CD14-positive monocyte (primary cell): ENCODE measurements at regions not wholly inside any gene's neighbourhood (a gene's known extent, or its start where the extent isn't known, plus 50 kb on each side); places are given as distances from the start of the nearest gene placed in this dataset.

Experiments
- DNase-seq, 3 donors: peaks; one replicate each; pipeline ENCODE4 v3.0.0-alpha.2; 2011 to 2022
- H2AFZ ChIP-seq: 2 replicates; pipeline ENCODE4 v1.6.0; 2012; ENCODE audit warnings: mild to moderate bottlenecking, low read depth, low read length, inconsistent platforms; ENCODE audit not compliant: insufficient read depth, poor library complexity, severe bottlenecking
- H3K27ac ChIP-seq, 2 donors: 1 replicate in 1 of 2; 2 replicates in 1 of 2; pipeline ENCODE4 v1.5.1; 2012 to 2013; ENCODE audit warnings: low read length in 2 of 2, control low read depth in 1 of 2, inconsistent platforms in 1 of 2, low read depth in 1 of 2, mild to moderate bottlenecking in 1 of 2
- H3K27me3 ChIP-seq, 2 donors: one replicate each; pipeline versions ENCODE4 v1.6.0 to v1.6.1; 2011 to 2013; ENCODE audit warnings: low read length in 2 of 2; ENCODE audit not compliant: control insufficient read depth in 2 of 2, insufficient read depth in 2 of 2
- H3K36me3 ChIP-seq, 2 donors: replicated peaks in 1 of 2; 1 replicate in 1 of 2; 2 replicates in 1 of 2; pipeline versions ENCODE4 v1.5.1 to v1.6.1; 2012 to 2013; ENCODE audit warnings: low read length in 2 of 2, control low read depth in 1 of 2, inconsistent platforms in 1 of 2, mild to moderate bottlenecking in 1 of 2; ENCODE audit not compliant: insufficient read depth in 2 of 2, control insufficient read depth in 1 of 2
- H3K4me1 ChIP-seq, 2 donors: 1 replicate in 1 of 2; 2 replicates in 1 of 2; pipeline versions ENCODE4 v1.5.1 to v1.6.1; 2012 to 2013; ENCODE audit warnings: low read length in 2 of 2, control low read depth in 1 of 2, inconsistent platforms in 1 of 2, mild to moderate bottlenecking in 1 of 2, moderate library complexity in 1 of 2; ENCODE audit not compliant: insufficient read depth in 2 of 2, control insufficient read depth in 1 of 2
- H3K4me2 ChIP-seq: replicated peaks from 2 replicates; pipeline ENCODE3; 2012; ENCODE audit warnings: low read length, moderate library complexity, mild to moderate bottlenecking; ENCODE audit not compliant: poor library complexity, severe bottlenecking; ENCODE audit errors: extremely low read depth
- H3K4me3 ChIP-seq, 3 experiments: fragments of 200-600 bp in 1 of 3; sonication (generic) in 1 of 3; replicated peaks in 1 of 3; 1 replicate in 2 of 3; 2 replicates in 1 of 3; pipeline ENCODE4 v1.5.1; 2011 to 2013; ENCODE audit warnings: low read length in 3 of 3, mild to moderate bottlenecking in 3 of 3, control low read depth in 2 of 3, low read depth in 2 of 3, inconsistent platforms in 1 of 3, moderate library complexity in 1 of 3
- H3K79me2 ChIP-seq: 2 replicates; pipeline ENCODE4 v1.6.0; 2012; ENCODE audit warnings: mild to moderate bottlenecking, control low read depth, inconsistent platforms, low read length, moderate library complexity; ENCODE audit not compliant: insufficient read depth
- H3K9ac ChIP-seq: 2 replicates; pipeline ENCODE4 v1.6.0; 2017; ENCODE audit warnings: low read length, mild to moderate bottlenecking; ENCODE audit not compliant: insufficient read depth, poor library complexity, severe bottlenecking
- H3K9me3 ChIP-seq, 2 donors: replicated peaks in 1 of 2; 1 replicate in 1 of 2; 2 replicates in 1 of 2; pipeline versions ENCODE4 v1.5.1 to v1.6.1; 2012 to 2013; ENCODE audit warnings: low read length in 2 of 2, control low read depth in 1 of 2; ENCODE audit not compliant: control insufficient read depth in 1 of 2, insufficient read depth in 1 of 2
- H4K20me1 ChIP-seq: 2 replicates; pipeline ENCODE4 v1.6.0; 2012; ENCODE audit warnings: mild to moderate bottlenecking, low read length, control low read depth, moderate library complexity; ENCODE audit not compliant: insufficient read depth
- H3K27ac Mint-ChIP-seq, 7 donors: one replicate each; pipeline ENCODE4 v1.8.0; 2020; ENCODE audit warnings: mild to moderate bottlenecking in 7 of 7, mixed read lengths in 7 of 7, moderate library complexity in 6 of 7, inconsistent platforms in 2 of 7
- H3K27me3 Mint-ChIP-seq, 3 donors: one replicate each; pipeline ENCODE4 v1.8.0; 2021 to 2022; ENCODE audit warnings: low read depth in 3 of 3, mild to moderate bottlenecking in 3 of 3, mixed read lengths in 3 of 3, moderate library complexity in 3 of 3, inconsistent platforms in 1 of 3
- H3K36me3 Mint-ChIP-seq, 2 donors: one replicate each; pipeline ENCODE4 v1.8.0; 2020; ENCODE audit warnings: mixed read lengths in 2 of 2, inconsistent platforms in 1 of 2, mild to moderate bottlenecking in 1 of 2
- H3K4me1 Mint-ChIP-seq: one replicate; pipeline ENCODE4 v1.8.0; 2020; ENCODE audit warnings: mild to moderate bottlenecking, mixed read lengths
- H3K4me3 Mint-ChIP-seq, 2 donors: one replicate each; pipeline ENCODE4 v1.8.0; 2020; ENCODE audit warnings: mild to moderate bottlenecking in 2 of 2, mixed read lengths in 2 of 2, moderate library complexity in 1 of 2
- H3K9me3 Mint-ChIP-seq, 7 donors: one replicate each; pipeline ENCODE4 v1.8.0; 2020 to 2022; ENCODE audit warnings: mixed read lengths in 7 of 7, mild to moderate bottlenecking in 6 of 7, moderate library complexity in 6 of 7, inconsistent platforms in 2 of 7
- WGBS: methylation state at CpG from one replicate; pipeline ENCODE4 v1.1.5; 2013; ENCODE audit warnings: missing lambda C conversion rate; ENCODE audit not compliant: insufficient coverage; 5-methylcytosine and 5-hydroxymethylcytosine counted together
- intact Hi-C, 2 donors: fragments of 100-400 bp; cut with micrococcal nuclease; formaldehyde crosslinking; loops; one replicate each; pipeline versions ENCODE4 v1.15.0 to v1.15.1; 2023
- TF ChIP-seq, protein P1 (sequence below): fragments of 200-600 bp; IDR thresholded peaks from one replicate; pipeline ENCODE4 v1.8.0; 2022; ENCODE audit warnings: antibody characterized with exemption, mild to moderate bottlenecking

DNA sequence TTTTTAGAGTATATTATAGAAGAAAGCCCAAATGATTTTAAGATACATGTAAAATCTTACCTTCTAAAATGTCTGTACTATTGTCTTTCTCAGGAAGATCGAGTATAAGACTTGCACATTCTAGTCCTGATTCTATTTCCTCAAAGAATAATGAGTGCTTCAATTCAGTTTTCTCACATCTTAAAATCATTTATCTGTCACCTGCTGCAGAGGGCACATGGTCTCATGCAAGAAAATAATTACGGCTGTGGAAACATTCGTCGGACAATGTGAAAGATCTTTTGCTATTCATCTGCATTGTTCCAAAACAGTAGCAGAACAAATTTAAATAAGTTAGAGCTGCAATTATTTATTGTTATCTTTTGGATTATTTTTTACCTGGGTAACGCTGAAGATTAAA, 1403.5 kb downstream of the PCDH9 start:
- H3K9me3 ChIP-seq: peaks cover 14 to 16% of the 10 kb centered on the region in 2 donors
- Mint-ChIP-seq H3K4me1 (no peaks in the 10 kb centered on the region), H3K36me3 (no peaks in the 10 kb centered on the region), H3K4me3 (no peak overlapping the region), H3K27me3 (peaks cover 0 to 2% (median 0%) of the 10 kb centered on the region in 3 donors), H3K9me3 (peaks cover 0 to 10% (median 2%) of the 10 kb centered on the region in 7 donors), H3K27ac (no peak overlapping the region)
- H3K27ac ChIP-seq: no peak overlapping the region
- no peak for DNase-seq
- no peak overlapping the region for H2AFZ ChIP-seq
- TF ChIP-seq, protein P1, sequence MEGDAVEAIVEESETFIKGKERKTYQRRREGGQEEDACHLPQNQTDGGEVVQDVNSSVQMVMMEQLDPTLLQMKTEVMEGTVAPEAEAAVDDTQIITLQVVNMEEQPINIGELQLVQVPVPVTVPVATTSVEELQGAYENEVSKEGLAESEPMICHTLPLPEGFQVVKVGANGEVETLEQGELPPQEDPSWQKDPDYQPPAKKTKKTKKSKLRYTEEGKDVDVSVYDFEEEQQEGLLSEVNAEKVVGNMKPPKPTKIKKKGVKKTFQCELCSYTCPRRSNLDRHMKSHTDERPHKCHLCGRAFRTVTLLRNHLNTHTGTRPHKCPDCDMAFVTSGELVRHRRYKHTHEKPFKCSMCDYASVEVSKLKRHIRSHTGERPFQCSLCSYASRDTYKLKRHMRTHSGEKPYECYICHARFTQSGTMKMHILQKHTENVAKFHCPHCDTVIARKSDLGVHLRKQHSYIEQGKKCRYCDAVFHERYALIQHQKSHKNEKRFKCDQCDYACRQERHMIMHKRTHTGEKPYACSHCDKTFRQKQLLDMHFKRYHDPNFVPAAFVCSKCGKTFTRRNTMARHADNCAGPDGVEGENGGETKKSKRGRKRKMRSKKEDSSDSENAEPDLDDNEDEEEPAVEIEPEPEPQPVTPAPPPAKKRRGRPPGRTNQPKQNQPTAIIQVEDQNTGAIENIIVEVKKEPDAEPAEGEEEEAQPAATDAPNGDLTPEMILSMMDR: no peak
- H3K4me2 ChIP-seq: no peak overlapping the region
- no peak overlapping the region for H3K4me3 ChIP-seq
- no peaks in the 10 kb centered on the region for H3K36me3 ChIP-seq
- WGBS: 100% methylated on average over 4 of the region's 5 CpGs
- intact Hi-C loops: no loop called here
- no peaks in the 10 kb centered on the region for H3K79me2 ChIP-seq
- no peaks in the 10 kb centered on the region for H4K20me1 ChIP-seq
- H3K4me1 ChIP-seq: no peaks in the 10 kb centered on the region
- no peak overlapping the region for H3K9ac ChIP-seq
- no peaks in the 10 kb centered on the region for H3K27me3 ChIP-seq

DNA sequence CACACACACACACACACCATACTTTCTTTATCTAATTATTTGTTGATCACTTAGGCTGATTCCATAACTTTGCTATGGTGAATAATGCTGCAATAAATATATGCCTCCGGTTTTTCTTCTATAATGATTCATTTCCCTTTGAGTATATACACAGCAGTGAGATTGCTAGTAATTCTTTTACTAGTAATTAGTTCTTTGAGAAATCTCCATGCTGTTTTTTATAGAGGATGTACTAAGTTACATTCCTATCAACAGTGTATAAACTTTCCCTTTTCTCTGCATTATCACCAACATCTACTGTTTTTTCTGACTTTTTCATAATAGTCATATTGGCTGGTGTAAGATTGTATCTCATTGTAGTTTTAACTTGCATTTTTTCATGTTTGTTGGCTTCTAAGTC, 1405.1 kb downstream of the PCDH9 start:
- peaks cover 0 to 10% (median 3%) of the 10 kb centered on the region in 7 donors for H3K9me3 Mint-ChIP-seq
- no peak for DNase-seq
- WGBS: no CpG with 5 or more reads among the region's 1 CpG
- Histone ChIP-seq H3K4me1 (no peaks in the 10 kb centered on the region), H3K27ac (no peak overlapping the region), H3K79me2 (no peaks in the 10 kb centered on the region), H3K9ac (no peak overlapping the region), H3K4me3 (no peak overlapping the region), H3K27me3 (no peaks in the 10 kb centered on the region), H2AFZ (no peak overlapping the region), H4K20me1 (no peaks in the 10 kb centered on the region), H3K4me2 (no peak overlapping the region), H3K36me3 (no peaks in the 10 kb centered on the region), H3K9me3 (peaks cover 8 to 9% of the 10 kb centered on the region in 2 donors)
- H3K27me3 Mint-ChIP-seq: peaks cover 0 to 2% (median 0%) of the 10 kb centered on the region in 3 donors
- no peak overlapping the region for H3K27ac Mint-ChIP-seq
- TF ChIP-seq, protein P1: no peak
- no peak overlapping the region for H3K4me3 Mint-ChIP-seq
- no peaks in the 10 kb centered on the region for H3K36me3 Mint-ChIP-seq
- intact Hi-C loops: no loop called here
- H3K4me1 Mint-ChIP-seq: no peaks in the 10 kb centered on the region
